HEK293T (cell line): ENCODE measurements at regions not wholly inside any gene's neighbourhood (a gene's known extent, or its start where the extent isn't known, plus 50 kb on each side); places are given as distances from the start of the nearest gene placed in this dataset.

Experiments used
- CTBP1 ChIP-seq: fragments of 450-650 bp; IDR thresholded peaks from 2 replicates; pipeline ENCODE4 v1.6.1; 2016; ENCODE audit warnings: borderline replicate concordance
- FOXM1 ChIP-seq: fragments of 450-650 bp; IDR thresholded peaks from 2 replicates; pipeline ENCODE4 v1.6.1; 2017; ENCODE audit warnings: mild to moderate bottlenecking, borderline replicate concordance
- HDGF ChIP-seq: fragments of 450-650 bp; IDR thresholded peaks from 2 replicates; pipeline ENCODE4 v1.6.1; 2017; ENCODE audit warnings: antibody characterized with exemption, borderline replicate concordance
- L3MBTL2 ChIP-seq: fragments of 450-650 bp; conservative IDR thresholded peaks from 2 replicates; pipeline ENCODE4 v1.6.1; 2016; ENCODE audit warnings: mild to moderate bottlenecking
- NFRKB ChIP-seq: fragments of 450-650 bp; IDR thresholded peaks from 2 replicates; pipeline ENCODE4 v1.6.1; 2016; ENCODE audit warnings: mild to moderate bottlenecking, moderate library complexity
- ZNF384 ChIP-seq: fragments of 450-650 bp; IDR thresholded peaks from 2 replicates; pipeline ENCODE4 v1.6.1; 2016

DNA sequence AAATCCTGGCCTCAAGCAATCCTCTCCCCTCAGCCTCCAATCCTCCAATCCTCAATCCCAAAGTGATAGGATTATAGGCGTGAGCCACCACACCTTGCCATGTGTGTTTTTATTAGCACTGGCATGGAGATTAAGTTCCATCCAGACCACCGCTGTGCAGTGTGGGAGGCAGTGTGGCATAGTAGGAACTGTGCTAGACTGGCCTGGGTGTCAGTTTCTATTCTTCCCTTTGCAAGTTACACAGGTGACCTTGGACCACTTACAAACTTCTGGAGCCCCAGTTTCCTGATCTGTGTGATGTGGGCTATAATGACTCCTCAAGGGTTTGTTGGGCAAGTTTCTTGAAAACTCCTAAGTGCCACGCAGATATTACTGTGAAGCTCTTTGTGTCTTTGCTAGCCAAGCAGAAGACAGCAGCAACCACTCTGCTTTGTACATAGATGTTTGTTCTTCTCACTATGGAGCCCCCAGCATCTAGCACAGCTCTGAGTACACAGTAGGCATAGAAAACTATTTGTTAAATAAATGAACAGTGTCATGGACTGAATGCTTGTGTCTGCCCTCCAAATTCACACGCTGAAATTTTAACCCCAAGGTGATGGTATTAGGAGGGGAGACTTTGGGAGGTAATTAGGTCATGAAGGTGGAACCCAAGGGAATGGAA, 93.0 kb downstream of the LBH start:
- TF ChIP-seq HDGF (no peak), ZNF384 (no peak), L3MBTL2 (no peak), CTBP1 (no peak), NFRKB (no peak), FOXM1 (no peak)
